ENCODE measurements at regions not wholly inside any gene's neighbourhood (a gene's known extent, or its start where the extent isn't known, plus 50 kb on each side); places are given as distances from the start of the nearest gene placed in this dataset.

GRCh38 chr2:134200036-134200618 is 53.7 kb upstream of the MGAT5 start:
- no peak for TF ChIP-seq JUND (IDR thresholded peaks at IDR 0.05; ENCODE audit: low read depth)
- in situ Hi-C loops (cut with HindIII; ENCODE audit: low pct_unique_long_range_greater_than_20kb, low sequenced_read_pairs), result no loop called here
- DNase-seq (ENCODE audit: low read depth in 1 of 2, low spot score in 1 of 2), result no peak

- in situ Hi-C loops (cut with HindIII; ENCODE audit: low pct_unique_long_range_greater_than_20kb, low sequenced_read_pairs), result no loop called here
- DNase-seq (ENCODE audit: low read depth in 1 of 2, low spot score in 1 of 2), result no peak
- no peak for TF ChIP-seq JUND (IDR thresholded peaks at IDR 0.05; ENCODE audit: low read depth)
These were observed 52.3 kb upstream of the MGAT5 start for GRCh38 chr2:134201533-134201932.

GRCh38 chr2:134202371-134202770 is 51.5 kb upstream of the MGAT5 start:
- no peak for DNase-seq (ENCODE audit: low read depth in 1 of 2, low spot score in 1 of 2)
- in situ Hi-C loops (cut with HindIII; ENCODE audit: low pct_unique_long_range_greater_than_20kb, low sequenced_read_pairs), result no loop called here
- no peak for TF ChIP-seq JUND (IDR thresholded peaks at IDR 0.05; ENCODE audit: low read depth)

- DNase-seq (ENCODE audit: low read depth in 1 of 2, low spot score in 1 of 2), result no peak
- in situ Hi-C loops (cut with HindIII; ENCODE audit: low pct_unique_long_range_greater_than_20kb, low sequenced_read_pairs), result no loop called here
- no peak for TF ChIP-seq JUND (IDR thresholded peaks at IDR 0.05; ENCODE audit: low read depth)
These were observed 50.7 kb upstream of the MGAT5 start for GRCh38 chr2:134203175-134203574.

Data from T47D (cell line).